A549 (cell line): ENCODE measurements at regions not wholly inside any gene's neighbourhood (a gene's known extent, or its start where the extent isn't known, plus 50 kb on each side); places are given as distances from the start of the nearest gene placed in this dataset.

Source experiments
- ATAC-seq, 2 experiments: fragments of 200-7000 bp in 1 of 2; fragments of >200 bp in 1 of 2; cut with Nextera tagmentation in 1 of 2; cut with Tn5 transposase in 1 of 2; 3 replicates each; pipeline versions ENCODE4 v1.8.0 to v1.9.1; 2018 to 2020; ENCODE audit warnings: mild to moderate bottlenecking in 1 of 2, moderate library complexity in 1 of 2
- CTCF ChIA-PET: fragments of 300-600 bp; sonication (Branson Sonifier 250); formaldehyde crosslinking; extraction: SDS; loops from one replicate; lab custom pipeline; 2021; ENCODE audit warnings: antibody characterized with exemption, inconsistent platforms; lab: Yijun Ruan, JAX
- POLR2A ChIA-PET: fragments of 350-600 bp; formaldehyde crosslinking; extraction: SDS; loops from one replicate; lab custom pipeline; 2021; ENCODE audit warnings: antibody characterized with exemption, inconsistent platforms; lab: Yijun Ruan, JAX
- DNase-seq, 2 experiments: peaks; one replicate each; pipeline versions ENCODE4 v3.0.0 to v3.0.0-alpha.2; 2011 to 2016; ENCODE audit warnings: low read depth in 1 of 2, low spot score in 1 of 2
- FAIRE-seq: peaks from 2 replicates; lab custom pipeline; 2011; peaks lifted over from hg19 to GRCh38; lab: Jason Lieb, UNC
- H3K27ac ChIP-seq, 2 experiments: fragments of >200 bp; sonication (Bioruptor Twin); formaldehyde crosslinking; 3 replicates each; pipeline ENCODE4 v1.5.1; 2016 to 2017
- H3K4me1 ChIP-seq: fragments of >200 bp; sonication (Bioruptor Twin); formaldehyde crosslinking; 3 replicates; pipeline ENCODE4 v1.6.1; 2016
- H3K4me2 ChIP-seq: fragments of >200 bp; sonication (Bioruptor Twin); formaldehyde crosslinking; 3 replicates; pipeline ENCODE4 v1.6.1; 2016
- H3K4me3 ChIP-seq: fragments of >200 bp; sonication (Bioruptor Twin); formaldehyde crosslinking; 3 replicates; pipeline ENCODE4 v1.5.1; 2016
- H3K9me3 ChIP-seq: fragments of >200 bp; sonication (Bioruptor Twin); formaldehyde crosslinking; 3 replicates; pipeline ENCODE4 v1.6.1; 2016
- BHLHE40 ChIP-seq: IDR thresholded peaks from 2 replicates; pipeline ENCODE4 v1.6.1; 2012; ENCODE audit warnings: low read depth, low read length, inconsistent platforms
- CBX8 ChIP-seq: fragments of 200-600 bp; sonication (generic); IDR thresholded peaks from 2 replicates; pipeline ENCODE4 v1.6.1; 2016
- EHMT2 ChIP-seq: fragments of 200-600 bp; sonication (generic); IDR thresholded peaks from 2 replicates; pipeline ENCODE4 v1.6.1; 2016; ENCODE audit warnings: antibody characterized with exemption, low read depth, mild to moderate bottlenecking, moderate library complexity
- FOSB ChIP-seq: fragments of 250-450 bp; sonication (Bioruptor Pico); IDR thresholded peaks from 2 replicates; pipeline ENCODE4 v1.5.0; 2020; ENCODE audit warnings: mild to moderate bottlenecking, moderate library complexity
- FOSL2 ChIP-seq, 2 experiments: fragments of 450-650 bp in 1 of 2; fragments of >200 bp in 1 of 2; sonication (Bioruptor Twin) in 1 of 2; formaldehyde crosslinking; IDR thresholded peaks; 2 replicates each; pipeline versions ENCODE4 v1.5.0 to v1.6.1; 2016 to 2020; ENCODE audit warnings: mild to moderate bottlenecking in 1 of 2, moderate library complexity in 1 of 2
- FOXS1 ChIP-seq: fragments of 250-450 bp; sonication (Bioruptor Pico); IDR thresholded peaks from 2 replicates; pipeline ENCODE4 v1.5.0; 2020; ENCODE audit warnings: mild to moderate bottlenecking, moderate library complexity
- HOXB13 ChIP-seq: fragments of 250-450 bp; sonication (Bioruptor Pico); IDR thresholded peaks from 2 replicates; pipeline ENCODE4 v1.5.0; 2020; ENCODE audit warnings: low read depth, mild to moderate bottlenecking, moderate library complexity
- HOXB5 ChIP-seq: fragments of 250-450 bp; sonication (Bioruptor Pico); IDR thresholded peaks from 2 replicates; pipeline ENCODE4 v1.5.0; 2020; ENCODE audit warnings: mild to moderate bottlenecking, moderate library complexity
- MAFK ChIP-seq: fragments of 450-650 bp; IDR thresholded peaks from 2 replicates; pipeline ENCODE4 v1.6.1; 2014; ENCODE audit not compliant: partially characterized antibody
- MAX ChIP-seq: IDR thresholded peaks from 2 replicates; pipeline ENCODE4 v1.6.1; 2012
- NPAS2 ChIP-seq: fragments of 250-450 bp; sonication (Bioruptor Pico); IDR thresholded peaks from 2 replicates; pipeline ENCODE4 v1.8.0; 2022; ENCODE audit warnings: mild to moderate bottlenecking, moderate library complexity, borderline replicate concordance
- RAD21 ChIP-seq, 2 experiments: fragments of >200 bp in 1 of 2; sonication (Bioruptor Twin) in 1 of 2; formaldehyde crosslinking in 1 of 2; IDR thresholded peaks in 1 of 2; conservative IDR thresholded peaks in 1 of 2; 2 replicates in 1 of 2; 3 replicates in 1 of 2; pipeline ENCODE4 v1.6.1; 2012 to 2018; ENCODE audit warnings: inconsistent platforms in 1 of 2
- REST ChIP-seq: fragments of 200-600 bp; sonication (generic); IDR thresholded peaks from 2 replicates; pipeline ENCODE4 v1.6.1; 2016; ENCODE audit warnings: antibody characterized with exemption, mild to moderate bottlenecking, moderate library complexity
- RFX5 ChIP-seq: fragments of 450-650 bp; IDR thresholded peaks from 2 replicates; pipeline ENCODE4 v1.7.1; 2014; ENCODE audit warnings: antibody characterized with exemption, mild to moderate bottlenecking, moderate library complexity
- ZC3H11A ChIP-seq: fragments of 450-650 bp; IDR thresholded peaks from 2 replicates; pipeline ENCODE4 v1.6.1; 2014; ENCODE audit warnings: antibody characterized with exemption, mild to moderate bottlenecking
- WGBS: methylation state at CpG from one replicate; pipeline ENCODE4 v1.1.6; 2017; ENCODE audit errors: missing lambda C conversion rate; 5-methylcytosine and 5-hydroxymethylcytosine counted together
- TF ChIP-seq, protein P1 (sequence below): fragments of 150-350 bp; IDR thresholded peaks from 2 replicates; pipeline ENCODE4 v1.6.1; 2014; ENCODE audit warnings: low read depth, mild to moderate bottlenecking, low read length
- TF ChIP-seq, protein P2 (sequence below): fragments of >200 bp; sonication (Bioruptor Twin); formaldehyde crosslinking; IDR thresholded peaks from 3 replicates; pipeline ENCODE4 v1.6.1; 2016

GRCh38 chr5:74367934-74368333 lies 272.6 kb downstream of the ENC1 start (continued):
- TF ChIP-seq REST, result no peak
- TF ChIP-seq HOXB5 (CRISPR knock-in tag), result no peak
- TF ChIP-seq ZC3H11A, result no peak
- TF ChIP-seq FOSL2 (IDR thresholded peaks at IDR 0.05), result no peak
- no peak for TF ChIP-seq FOSL2 (CRISPR knock-in tag; IDR thresholded peaks at IDR 0.05)
- no peak for TF ChIP-seq RFX5
- no peak for TF ChIP-seq MAFK
- TF ChIP-seq FOXS1 (CRISPR knock-in tag), result no peak
- TF ChIP-seq HOXB13 (CRISPR knock-in tag), result no peak
- TF ChIP-seq, all 56 proteins: peak for 0

DNA sequence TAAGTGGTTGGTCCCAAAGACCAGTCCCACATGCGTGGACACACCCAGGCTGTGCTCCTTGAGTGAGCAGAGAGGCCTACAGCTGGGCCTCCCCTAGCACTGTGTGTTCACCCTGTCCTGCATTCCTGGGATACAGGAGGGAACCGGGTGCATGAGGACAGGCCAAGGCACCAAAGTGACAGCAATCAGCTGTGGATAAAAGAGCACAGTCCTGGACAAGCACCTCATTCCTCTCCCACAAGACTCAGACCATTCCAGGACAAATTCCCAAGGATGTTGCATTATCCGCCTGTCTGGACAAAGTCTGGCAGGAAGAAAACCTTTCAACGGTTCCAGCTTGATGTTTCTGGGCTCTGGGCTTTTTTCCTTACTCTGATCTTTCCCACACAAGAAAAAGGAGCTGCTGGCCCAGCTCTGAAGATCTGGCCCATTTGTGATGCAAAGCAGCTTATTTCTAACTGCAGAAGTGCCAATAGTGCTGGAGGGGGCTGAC lies 273.2 kb downstream of the ENC1 start:
- H3K4me2 ChIP-seq, result no peak overlapping the region
- H3K4me1 ChIP-seq, result no peaks in the 10 kb centered on the region
- H3K4me3 ChIP-seq, result no peak overlapping the region
- DNase-seq (no peak), FAIRE-seq (no peak), ATAC-seq (no peak)
- H3K27ac ChIP-seq, result no peak overlapping the region
- WGBS, result 42% methylated on average over 4 of the region's 4 CpGs
- no peak for TF ChIP-seq RAD21 (conservative IDR thresholded peaks at IDR 0.05 in 1 of 2, IDR thresholded peaks at IDR 0.05 in 1 of 2)
- no peak for TF ChIP-seq FOSB (CRISPR knock-in tag)
- no peak for TF ChIP-seq EHMT2
- no peak for TF ChIP-seq FOSL2 (IDR thresholded peaks at IDR 0.05)
- no peak for TF ChIP-seq FOSL2 (CRISPR knock-in tag; IDR thresholded peaks at IDR 0.05)
- TF ChIP-seq, protein P1, sequence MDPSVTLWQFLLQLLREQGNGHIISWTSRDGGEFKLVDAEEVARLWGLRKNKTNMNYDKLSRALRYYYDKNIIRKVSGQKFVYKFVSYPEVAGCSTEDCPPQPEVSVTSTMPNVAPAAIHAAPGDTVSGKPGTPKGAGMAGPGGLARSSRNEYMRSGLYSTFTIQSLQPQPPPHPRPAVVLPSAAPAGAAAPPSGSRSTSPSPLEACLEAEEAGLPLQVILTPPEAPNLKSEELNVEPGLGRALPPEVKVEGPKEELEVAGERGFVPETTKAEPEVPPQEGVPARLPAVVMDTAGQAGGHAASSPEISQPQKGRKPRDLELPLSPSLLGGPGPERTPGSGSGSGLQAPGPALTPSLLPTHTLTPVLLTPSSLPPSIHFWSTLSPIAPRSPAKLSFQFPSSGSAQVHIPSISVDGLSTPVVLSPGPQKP, result no peak
- TF ChIP-seq BHLHE40, result no peak
- no peak for TF ChIP-seq MAX
- ChIA-PET POLR2A (no interaction called here), CTCF (interaction anchor here (0.7 to 1.2 kb wide), 3 partner anchors 18 to 332 kb away, joined by 3 to 4 read pairs (median 4); partner anchors contain the start of gene ENC1)
- H3K9me3 ChIP-seq, result no peaks in the 10 kb centered on the region; the same call in 2 of the 3 replicates

DNA sequence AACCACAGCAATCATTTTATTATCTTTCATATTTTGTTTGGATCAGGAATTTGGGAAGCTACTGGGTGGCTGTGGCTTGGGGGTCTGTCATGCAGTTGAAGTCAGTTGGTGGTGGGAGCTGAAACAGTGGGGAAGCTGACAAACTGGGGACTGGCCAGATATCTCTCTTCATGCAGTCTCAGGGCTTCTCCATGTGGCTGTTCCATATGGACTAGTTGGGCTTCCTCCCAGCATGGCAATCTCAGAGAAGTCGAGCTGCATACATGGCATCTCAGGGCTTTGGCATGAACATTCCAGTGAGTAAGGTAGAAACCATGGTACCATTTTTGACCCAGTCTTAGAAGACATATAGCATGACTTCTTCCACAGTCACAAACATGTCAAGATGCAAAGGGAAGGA lies 274.8 kb downstream of the ENC1 start:
- CTCF ChIA-PET, result no interaction called here
- POLR2A ChIA-PET, result no interaction called here
- Histone ChIP-seq H3K4me1 (no peaks in the 10 kb centered on the region), H3K4me3 (no peak overlapping the region), H3K9me3 (no peaks in the 10 kb centered on the region; the same call in 2 of the 3 replicates), H3K27ac (no peak overlapping the region), H3K4me2 (no peak overlapping the region)
- FAIRE-seq, result no peak
- no peak for ATAC-seq
- DNase-seq, result no peak
- TF ChIP-seq, protein P2, sequence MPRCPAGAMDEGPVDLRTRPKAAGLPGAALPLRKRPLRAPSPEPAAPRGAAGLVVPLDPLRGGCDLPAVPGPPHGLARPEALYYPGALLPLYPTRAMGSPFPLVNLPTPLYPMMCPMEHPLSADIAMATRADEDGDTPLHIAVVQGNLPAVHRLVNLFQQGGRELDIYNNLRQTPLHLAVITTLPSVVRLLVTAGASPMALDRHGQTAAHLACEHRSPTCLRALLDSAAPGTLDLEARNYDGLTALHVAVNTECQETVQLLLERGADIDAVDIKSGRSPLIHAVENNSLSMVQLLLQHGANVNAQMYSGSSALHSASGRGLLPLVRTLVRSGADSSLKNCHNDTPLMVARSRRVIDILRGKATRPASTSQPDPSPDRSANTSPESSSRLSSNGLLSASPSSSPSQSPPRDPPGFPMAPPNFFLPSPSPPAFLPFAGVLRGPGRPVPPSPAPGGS, result no peak
- TF ChIP-seq CBX8 (no peak), EHMT2 (no peak), MAFK (no peak), NPAS2 (CRISPR knock-in tag) (no peak), FOSB (CRISPR knock-in tag) (no peak)
- 15% methylated on average over 1 of the region's 1 CpG for WGBS
